HL-60 (cell line): ENCODE measurements at regions not wholly inside any gene's neighbourhood (a gene's known extent, or its start where the extent isn't known, plus 50 kb on each side); places are given as distances from the start of the nearest gene placed in this dataset.

Experiments
- DNase-seq, 2 experiments: peaks; one replicate each; pipeline ENCODE4 v3.0.0-alpha.2; 2010 to 2020; ENCODE audit warnings: low read depth in 1 of 2, low spot score in 1 of 2
- H3K27ac ChIP-seq: fragments of 250-450 bp; sonication (Bioruptor Pico); replicated peaks from 2 replicates; pipeline ENCODE4 v1.5.1; 2020; ENCODE audit warnings: mild to moderate bottlenecking, moderate library complexity
- H3K27me3 ChIP-seq: fragments of 250-450 bp; sonication (Bioruptor Pico); 2 replicates; pipeline ENCODE4 v1.5.1; 2021; ENCODE audit warnings: mild to moderate bottlenecking, moderate library complexity; ENCODE audit not compliant: insufficient read depth, poor library complexity, severe bottlenecking
- H3K4me3 ChIP-seq: replicated peaks from 2 replicates; pipeline ENCODE4 v1.5.1; 2011; ENCODE audit warnings: mild to moderate bottlenecking, control low read depth, low read length; ENCODE audit not compliant: insufficient read depth
- GABPA ChIP-seq: IDR thresholded peaks from 2 replicates; pipeline ENCODE4 v1.6.1; 2012; ENCODE audit warnings: low read depth
- POLR2AphosphoS5 ChIP-seq: IDR thresholded peaks from 2 replicates; pipeline ENCODE4 v1.6.1; 2012; ENCODE audit warnings: low read depth
- SPI1 ChIP-seq: IDR thresholded peaks from 2 replicates; pipeline ENCODE4 v1.6.1; 2012; ENCODE audit warnings: low read depth, mild to moderate bottlenecking, borderline replicate concordance
- TF ChIP-seq, protein P1 (sequence below): IDR thresholded peaks from one replicate; pipeline ENCODE4 v1.5.1; 2011; ENCODE audit warnings: low read length, control low read depth, inconsistent platforms; ENCODE audit not compliant: insufficient read depth
- TF ChIP-seq, protein P2 (sequence below): IDR thresholded peaks from 2 replicates; pipeline ENCODE4 v1.6.1; 2012; ENCODE audit warnings: low read depth; ENCODE audit not compliant: insufficient replicate concordance

DNA sequence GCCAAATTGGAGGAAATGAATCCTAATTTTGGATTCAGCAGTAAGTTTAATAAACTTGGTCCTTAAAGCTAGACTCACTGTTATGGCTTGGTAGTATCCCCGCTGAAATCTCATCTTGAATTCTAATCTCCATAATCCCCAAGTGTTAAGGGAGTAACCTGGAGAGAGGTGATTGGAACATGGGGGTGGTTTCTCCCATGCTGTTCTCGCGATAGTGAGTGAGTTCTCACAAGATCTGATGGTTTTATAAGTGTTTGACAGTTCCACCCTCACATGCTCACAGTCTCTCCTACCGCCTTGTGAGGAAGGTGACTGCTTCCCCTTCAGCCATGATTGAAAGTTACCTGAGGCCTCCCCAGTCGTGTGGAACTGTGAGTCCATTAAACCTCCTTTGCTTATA, 824.5 kb upstream of the WWC1 start:
- DNase-seq: no peak
- H3K27me3 ChIP-seq: no peaks in the 10 kb centered on the region

DNA sequence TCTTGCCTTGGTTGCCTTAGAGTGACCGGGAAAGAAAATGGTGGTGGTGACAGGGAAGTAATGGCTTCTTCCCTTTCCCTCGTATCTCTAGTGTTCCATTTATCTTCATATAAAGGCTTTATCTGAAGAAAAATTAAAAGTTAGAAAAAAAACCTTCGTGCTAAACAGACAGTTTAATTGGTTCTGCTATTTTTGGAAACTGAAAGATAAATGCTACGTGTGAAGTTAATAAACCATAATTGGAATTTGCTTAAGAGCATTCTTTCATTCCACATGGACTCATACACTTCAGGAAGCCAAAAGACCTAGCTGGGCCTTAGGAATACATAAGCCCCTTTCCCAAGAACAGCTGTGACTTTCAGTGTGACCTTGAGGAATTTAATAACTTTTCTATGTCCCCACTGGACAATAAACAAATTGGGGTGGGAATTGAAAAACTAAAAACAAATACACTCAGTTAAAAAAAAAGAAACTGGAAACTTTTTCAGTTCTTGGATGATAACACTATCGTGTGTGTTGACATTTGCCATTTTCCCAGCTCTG, 818.8 kb upstream of the WWC1 start:
- no peaks in the 10 kb centered on the region for H3K27me3 ChIP-seq
- TF ChIP-seq, protein P1, sequence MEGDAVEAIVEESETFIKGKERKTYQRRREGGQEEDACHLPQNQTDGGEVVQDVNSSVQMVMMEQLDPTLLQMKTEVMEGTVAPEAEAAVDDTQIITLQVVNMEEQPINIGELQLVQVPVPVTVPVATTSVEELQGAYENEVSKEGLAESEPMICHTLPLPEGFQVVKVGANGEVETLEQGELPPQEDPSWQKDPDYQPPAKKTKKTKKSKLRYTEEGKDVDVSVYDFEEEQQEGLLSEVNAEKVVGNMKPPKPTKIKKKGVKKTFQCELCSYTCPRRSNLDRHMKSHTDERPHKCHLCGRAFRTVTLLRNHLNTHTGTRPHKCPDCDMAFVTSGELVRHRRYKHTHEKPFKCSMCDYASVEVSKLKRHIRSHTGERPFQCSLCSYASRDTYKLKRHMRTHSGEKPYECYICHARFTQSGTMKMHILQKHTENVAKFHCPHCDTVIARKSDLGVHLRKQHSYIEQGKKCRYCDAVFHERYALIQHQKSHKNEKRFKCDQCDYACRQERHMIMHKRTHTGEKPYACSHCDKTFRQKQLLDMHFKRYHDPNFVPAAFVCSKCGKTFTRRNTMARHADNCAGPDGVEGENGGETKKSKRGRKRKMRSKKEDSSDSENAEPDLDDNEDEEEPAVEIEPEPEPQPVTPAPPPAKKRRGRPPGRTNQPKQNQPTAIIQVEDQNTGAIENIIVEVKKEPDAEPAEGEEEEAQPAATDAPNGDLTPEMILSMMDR: no peak
- TF ChIP-seq SPI1: no peak
- DNase-seq: no peak
- no peak overlapping the region for H3K27ac ChIP-seq
- H3K4me3 ChIP-seq: no peak overlapping the region

More for the DNA sequence above, 824.5 kb upstream of the WWC1 start:
- H3K4me3 ChIP-seq: no peak overlapping the region
- H3K27ac ChIP-seq: no peak overlapping the region
- no peak for TF ChIP-seq SPI1
- TF ChIP-seq, protein P1: no peak
- no peak for TF ChIP-seq GABPA
- no peak for TF ChIP-seq POLR2AphosphoS5
- TF ChIP-seq, protein P2, sequence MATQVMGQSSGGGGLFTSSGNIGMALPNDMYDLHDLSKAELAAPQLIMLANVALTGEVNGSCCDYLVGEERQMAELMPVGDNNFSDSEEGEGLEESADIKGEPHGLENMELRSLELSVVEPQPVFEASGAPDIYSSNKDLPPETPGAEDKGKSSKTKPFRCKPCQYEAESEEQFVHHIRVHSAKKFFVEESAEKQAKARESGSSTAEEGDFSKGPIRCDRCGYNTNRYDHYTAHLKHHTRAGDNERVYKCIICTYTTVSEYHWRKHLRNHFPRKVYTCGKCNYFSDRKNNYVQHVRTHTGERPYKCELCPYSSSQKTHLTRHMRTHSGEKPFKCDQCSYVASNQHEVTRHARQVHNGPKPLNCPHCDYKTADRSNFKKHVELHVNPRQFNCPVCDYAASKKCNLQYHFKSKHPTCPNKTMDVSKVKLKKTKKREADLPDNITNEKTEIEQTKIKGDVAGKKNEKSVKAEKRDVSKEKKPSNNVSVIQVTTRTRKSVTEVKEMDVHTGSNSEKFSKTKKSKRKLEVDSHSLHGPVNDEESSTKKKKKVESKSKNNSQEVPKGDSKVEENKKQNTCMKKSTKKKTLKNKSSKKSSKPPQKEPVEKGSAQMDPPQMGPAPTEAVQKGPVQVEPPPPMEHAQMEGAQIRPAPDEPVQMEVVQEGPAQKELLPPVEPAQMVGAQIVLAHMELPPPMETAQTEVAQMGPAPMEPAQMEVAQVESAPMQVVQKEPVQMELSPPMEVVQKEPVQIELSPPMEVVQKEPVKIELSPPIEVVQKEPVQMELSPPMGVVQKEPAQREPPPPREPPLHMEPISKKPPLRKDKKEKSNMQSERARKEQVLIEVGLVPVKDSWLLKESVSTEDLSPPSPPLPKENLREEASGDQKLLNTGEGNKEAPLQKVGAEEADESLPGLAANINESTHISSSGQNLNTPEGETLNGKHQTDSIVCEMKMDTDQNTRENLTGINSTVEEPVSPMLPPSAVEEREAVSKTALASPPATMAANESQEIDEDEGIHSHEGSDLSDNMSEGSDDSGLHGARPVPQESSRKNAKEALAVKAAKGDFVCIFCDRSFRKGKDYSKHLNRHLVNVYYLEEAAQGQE: no peak

DNA sequence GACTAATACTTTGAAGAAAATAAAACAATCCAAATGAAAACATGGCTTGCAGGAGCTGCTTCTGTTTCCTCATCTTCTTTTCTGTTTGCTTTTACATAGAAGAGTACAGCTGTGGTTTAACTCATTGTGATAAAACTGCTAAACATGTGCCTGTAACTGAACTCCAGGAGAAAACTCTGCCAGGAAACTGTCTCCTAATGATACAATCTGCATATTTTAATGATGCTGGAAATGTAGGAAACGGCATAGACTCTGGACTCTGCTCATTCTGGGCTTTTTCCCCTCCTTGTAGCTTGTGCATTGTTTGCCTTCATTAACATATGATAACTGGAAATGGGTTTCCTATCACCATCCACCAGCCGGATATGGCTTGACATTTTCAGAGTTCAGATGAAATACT, 813.3 kb upstream of the WWC1 start:
- Histone ChIP-seq H3K27me3 (no peaks in the 10 kb centered on the region), H3K27ac (no peak overlapping the region), H3K4me3 (no peak overlapping the region)
- TF ChIP-seq POLR2AphosphoS5 (no peak), SPI1 (no peak), GABPA (no peak)
- TF ChIP-seq, protein P2: no peak
- TF ChIP-seq, protein P1: no peak
- DNase-seq: no peak

DNA sequence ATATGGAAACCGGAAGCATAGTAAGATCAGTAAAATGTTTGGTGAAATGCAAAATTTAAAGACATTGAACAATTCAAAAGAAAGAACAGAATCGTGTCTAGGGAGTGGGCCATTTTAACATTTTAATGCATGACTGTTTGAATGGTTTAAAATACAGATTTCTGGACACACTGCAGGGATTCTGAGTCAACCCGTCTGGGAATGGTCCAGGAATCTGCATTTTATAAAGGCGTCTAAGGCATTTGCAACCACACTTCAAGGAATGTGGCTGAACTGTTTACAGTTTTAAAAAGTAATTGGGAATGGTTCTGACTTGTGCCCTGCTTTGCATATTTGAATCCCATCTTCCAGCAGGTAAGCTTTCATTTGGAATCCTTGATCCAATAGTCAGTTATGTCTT, 811.7 kb upstream of the WWC1 start:
- H3K27ac ChIP-seq: no peak overlapping the region
- no peak for TF ChIP-seq GABPA
- TF ChIP-seq POLR2AphosphoS5: no peak
- TF ChIP-seq, protein P2: no peak
- TF ChIP-seq, protein P1: no peak
- TF ChIP-seq SPI1: no peak
- H3K4me3 ChIP-seq: no peak overlapping the region
- no peak for DNase-seq
- no peaks in the 10 kb centered on the region for H3K27me3 ChIP-seq
